ENCODE measurements at regions not wholly inside any gene's neighbourhood (a gene's known extent, or its start where the extent isn't known, plus 50 kb on each side); places are given as distances from the start of the nearest gene placed in this dataset.

DNA sequence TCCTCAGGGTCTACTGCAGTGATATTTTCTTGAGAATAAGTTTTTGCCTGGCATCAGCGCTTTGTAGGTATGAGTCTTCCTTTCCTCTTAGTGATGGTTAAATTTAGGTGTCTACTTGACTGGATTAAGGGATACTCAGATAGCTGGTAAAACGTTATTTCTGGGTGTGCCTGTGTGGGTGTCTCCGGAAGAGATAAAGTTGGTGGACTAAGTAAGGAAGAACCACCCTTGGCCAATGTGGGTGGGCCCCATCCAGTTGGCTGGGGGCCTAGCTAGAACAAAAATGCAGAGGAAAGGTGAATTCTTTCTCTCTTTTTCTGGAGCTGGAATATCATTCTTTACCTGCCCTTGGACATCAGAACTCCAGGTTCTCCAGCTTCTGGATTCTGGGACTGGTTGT is 138.8 kb downstream of the ADCYAP1R1 start:
- H3K9me3 ChIP-seq: no peaks in the 10 kb centered on the region
- no peak overlapping the region for H3K27ac ChIP-seq
- TF ChIP-seq POLR2A (IDR thresholded peaks at IDR 0.05) (no peak), POLR2AphosphoS5 (IDR thresholded peaks at IDR 0.05) (no peak)
- TF ChIP-seq, protein P1, sequence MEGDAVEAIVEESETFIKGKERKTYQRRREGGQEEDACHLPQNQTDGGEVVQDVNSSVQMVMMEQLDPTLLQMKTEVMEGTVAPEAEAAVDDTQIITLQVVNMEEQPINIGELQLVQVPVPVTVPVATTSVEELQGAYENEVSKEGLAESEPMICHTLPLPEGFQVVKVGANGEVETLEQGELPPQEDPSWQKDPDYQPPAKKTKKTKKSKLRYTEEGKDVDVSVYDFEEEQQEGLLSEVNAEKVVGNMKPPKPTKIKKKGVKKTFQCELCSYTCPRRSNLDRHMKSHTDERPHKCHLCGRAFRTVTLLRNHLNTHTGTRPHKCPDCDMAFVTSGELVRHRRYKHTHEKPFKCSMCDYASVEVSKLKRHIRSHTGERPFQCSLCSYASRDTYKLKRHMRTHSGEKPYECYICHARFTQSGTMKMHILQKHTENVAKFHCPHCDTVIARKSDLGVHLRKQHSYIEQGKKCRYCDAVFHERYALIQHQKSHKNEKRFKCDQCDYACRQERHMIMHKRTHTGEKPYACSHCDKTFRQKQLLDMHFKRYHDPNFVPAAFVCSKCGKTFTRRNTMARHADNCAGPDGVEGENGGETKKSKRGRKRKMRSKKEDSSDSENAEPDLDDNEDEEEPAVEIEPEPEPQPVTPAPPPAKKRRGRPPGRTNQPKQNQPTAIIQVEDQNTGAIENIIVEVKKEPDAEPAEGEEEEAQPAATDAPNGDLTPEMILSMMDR (IDR thresholded peaks at IDR 0.05 in 8 of 11, conservative IDR thresholded peaks at IDR 0.05 in 3 of 11): no peak
- no peaks in the 10 kb centered on the region for H3K36me3 ChIP-seq
- peaks cover 0 to 33% (median 6%) of the 10 kb centered on the region in 7 donors for H3K27me3 ChIP-seq (replicated peaks in 1 of 7)
- DNase-seq: no peak
- peaks cover 0 to 2% (median 0%) of the 10 kb centered on the region in 6 donors for H3K4me1 ChIP-seq
- intact Hi-C loops (cut with DNase I; ENCODE audit: low total_unique reads): no loop called here
- no peak overlapping the region for H3K4me3 ChIP-seq
- 77 to 86% (median 83%) methylated on average over 3 of the region's 3 CpGs for WGBS, 5 donors

DNA sequence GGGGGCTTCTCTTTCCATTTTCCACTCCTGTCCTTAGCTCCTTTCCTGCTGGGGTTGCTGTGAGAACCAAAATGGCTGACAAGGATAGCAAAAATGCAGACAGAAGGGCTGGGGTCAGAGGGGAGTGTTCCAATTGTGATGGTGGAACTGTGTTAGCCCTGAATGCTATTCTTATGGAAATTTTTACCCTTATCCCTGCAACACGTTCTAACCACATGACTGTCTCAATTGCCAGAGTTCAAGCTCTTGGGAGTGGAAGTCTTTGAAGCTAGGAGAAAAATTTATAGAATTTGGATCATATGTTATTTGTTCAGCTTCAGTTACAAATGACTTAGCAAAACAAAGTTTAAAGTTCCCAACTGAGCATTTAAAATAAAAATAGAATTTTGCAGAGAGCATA is 134.1 kb downstream of the ADCYAP1R1 start:
- peaks cover 0 to 12% (median 0%) of the 10 kb centered on the region in 8 donors for H3K9me3 ChIP-seq
- 7 to 32% (median 18%) methylated on average over 1 of the region's 1 CpG for WGBS, 5 donors
- H3K36me3 ChIP-seq: no peaks in the 10 kb centered on the region
- H3K27ac ChIP-seq: no peak overlapping the region
- intact Hi-C loops (cut with DNase I; ENCODE audit: low total_unique reads): no loop called here
- no peak for DNase-seq
- H3K4me1 ChIP-seq: no peaks in the 10 kb centered on the region
- H3K4me3 ChIP-seq: no peak overlapping the region
- H3K27me3 ChIP-seq (replicated peaks in 1 of 7): no peaks in the 10 kb centered on the region
- TF ChIP-seq POLR2A (IDR thresholded peaks at IDR 0.05) (no peak), POLR2AphosphoS5 (IDR thresholded peaks at IDR 0.05) (no peak)
- TF ChIP-seq, protein P1 (IDR thresholded peaks at IDR 0.05 in 8 of 11, conservative IDR thresholded peaks at IDR 0.05 in 3 of 11): no peak

DNA sequence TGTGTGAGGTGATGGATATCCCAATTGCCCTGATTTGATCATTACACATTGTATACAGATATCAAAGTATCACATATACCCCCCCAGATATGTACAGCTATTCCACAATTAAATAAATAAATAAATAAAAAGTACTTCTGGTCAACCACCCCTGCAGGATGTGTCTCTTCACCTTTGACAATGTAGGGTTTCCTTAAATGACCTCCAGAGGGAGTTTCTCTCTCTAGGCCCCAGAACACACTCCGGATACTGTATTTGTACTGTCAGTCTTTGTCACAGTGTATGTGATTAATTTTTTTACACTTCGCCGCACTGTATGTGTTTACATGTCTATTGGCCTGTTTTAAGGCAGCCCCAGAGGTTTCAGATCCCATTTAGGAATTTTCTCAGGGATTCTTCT is 123.6 kb downstream of the ADCYAP1R1 start:
- intact Hi-C loops (cut with DNase I; ENCODE audit: low total_unique reads): no loop called here
- no peaks in the 10 kb centered on the region for H3K9me3 ChIP-seq
- DNase-seq: no peak
- no peak overlapping the region for H3K27ac ChIP-seq
- no peak overlapping the region for H3K4me3 ChIP-seq
- no peaks in the 10 kb centered on the region for H3K4me1 ChIP-seq
- 71 to 79% (median 76%) methylated on average over 3 of the region's 3 CpGs for WGBS, 5 donors
- no peaks in the 10 kb centered on the region for H3K36me3 ChIP-seq
- no peak for TF ChIP-seq POLR2A (IDR thresholded peaks at IDR 0.05)
- TF ChIP-seq, protein P1 (IDR thresholded peaks at IDR 0.05 in 8 of 11, conservative IDR thresholded peaks at IDR 0.05 in 3 of 11): no peak
- no peak for TF ChIP-seq POLR2AphosphoS5 (IDR thresholded peaks at IDR 0.05)
- H3K27me3 ChIP-seq (replicated peaks in 1 of 7): peaks cover 0 to 2% (median 0%) of the 10 kb centered on the region in 7 donors

DNA sequence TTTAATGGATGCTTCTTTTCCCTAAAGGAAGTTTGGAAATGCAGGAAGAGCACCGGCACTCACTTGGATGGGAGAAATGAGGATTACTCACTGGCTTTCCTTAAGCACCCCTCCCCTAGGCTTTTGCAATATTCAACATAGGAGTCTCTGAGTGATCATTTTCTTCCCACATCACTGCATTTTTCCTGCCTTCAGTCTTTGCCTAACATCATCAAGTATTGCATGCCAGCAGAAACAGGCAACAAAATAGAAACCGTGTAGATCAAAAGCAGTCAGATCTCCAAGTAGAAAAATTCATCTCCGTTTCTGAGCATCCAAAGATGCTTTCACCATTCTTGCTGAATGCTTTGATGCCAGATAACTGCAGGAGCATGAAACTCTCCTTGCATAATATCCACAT is 119.9 kb downstream of the ADCYAP1R1 start:
- no peaks in the 10 kb centered on the region for H3K36me3 ChIP-seq
- peaks cover 0 to 7% (median 0%) of the 10 kb centered on the region in 7 donors for H3K27me3 ChIP-seq (replicated peaks in 1 of 7)
- DNase-seq: no peak
- TF ChIP-seq, protein P1 (IDR thresholded peaks at IDR 0.05 in 8 of 11, conservative IDR thresholded peaks at IDR 0.05 in 3 of 11): no peak
- no peak for TF ChIP-seq POLR2AphosphoS5 (IDR thresholded peaks at IDR 0.05)
- no peak for TF ChIP-seq POLR2A (IDR thresholded peaks at IDR 0.05)
- no peaks in the 10 kb centered on the region for H3K9me3 ChIP-seq
- intact Hi-C loops (cut with DNase I; ENCODE audit: low total_unique reads): no loop called here
- H3K4me3 ChIP-seq: no peak overlapping the region
- H3K4me1 ChIP-seq: no peaks in the 10 kb centered on the region
- 59 to 86% (median 75%) methylated on average over 3 of the region's 3 CpGs for WGBS, 5 donors
- H3K27ac ChIP-seq: no peak overlapping the region
